ENCODE measurements at regions not wholly inside any gene's neighbourhood (a gene's known extent, or its start where the extent isn't known, plus 50 kb on each side); places are given as distances from the start of the nearest gene placed in this dataset.

GRCh38 chr20:24046888-24047287 lies 58.3 kb upstream of the GGTLC1 start:
- TF ChIP-seq CTCF (IDR thresholded peaks at IDR 0.05; ENCODE audit: insufficient read depth, low read depth, low read length) = no peak
- no peak for TF ChIP-seq EZH2 (IDR thresholded peaks at IDR 0.05; ENCODE audit: insufficient read depth, low read length)
